ENCODE measurements at regions not wholly inside any gene's neighbourhood (a gene's known extent, or its start where the extent isn't known, plus 50 kb on each side); places are given as distances from the start of the nearest gene placed in this dataset.

- Histone ChIP-seq H3K9me3 (no peaks in the 10 kb centered on the region), H3K4me3 (no peak overlapping the region), H3K27ac (no peak overlapping the region), H3K27me3 (no peaks in the 10 kb centered on the region), H3K36me3 (no peaks in the 10 kb centered on the region), H3K4me1 (no peaks in the 10 kb centered on the region)
- TF ChIP-seq POLR2AphosphoS5 (IDR thresholded peaks at IDR 0.05), result no peak
- TF ChIP-seq POLR2A (IDR thresholded peaks at IDR 0.05), result no peak
- TF ChIP-seq, protein P1, sequence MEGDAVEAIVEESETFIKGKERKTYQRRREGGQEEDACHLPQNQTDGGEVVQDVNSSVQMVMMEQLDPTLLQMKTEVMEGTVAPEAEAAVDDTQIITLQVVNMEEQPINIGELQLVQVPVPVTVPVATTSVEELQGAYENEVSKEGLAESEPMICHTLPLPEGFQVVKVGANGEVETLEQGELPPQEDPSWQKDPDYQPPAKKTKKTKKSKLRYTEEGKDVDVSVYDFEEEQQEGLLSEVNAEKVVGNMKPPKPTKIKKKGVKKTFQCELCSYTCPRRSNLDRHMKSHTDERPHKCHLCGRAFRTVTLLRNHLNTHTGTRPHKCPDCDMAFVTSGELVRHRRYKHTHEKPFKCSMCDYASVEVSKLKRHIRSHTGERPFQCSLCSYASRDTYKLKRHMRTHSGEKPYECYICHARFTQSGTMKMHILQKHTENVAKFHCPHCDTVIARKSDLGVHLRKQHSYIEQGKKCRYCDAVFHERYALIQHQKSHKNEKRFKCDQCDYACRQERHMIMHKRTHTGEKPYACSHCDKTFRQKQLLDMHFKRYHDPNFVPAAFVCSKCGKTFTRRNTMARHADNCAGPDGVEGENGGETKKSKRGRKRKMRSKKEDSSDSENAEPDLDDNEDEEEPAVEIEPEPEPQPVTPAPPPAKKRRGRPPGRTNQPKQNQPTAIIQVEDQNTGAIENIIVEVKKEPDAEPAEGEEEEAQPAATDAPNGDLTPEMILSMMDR (IDR thresholded peaks at IDR 0.05), result no peak
- DNase-seq (ENCODE audit: low spot score in 2 of 2), result no peak
- intact Hi-C loops (cut with DNase I; ENCODE audit: low total_unique reads), result no loop called here
Observed at GRCh38 chr11:16474659-16475058, 118.3 kb upstream of the SOX6 start.

DNA sequence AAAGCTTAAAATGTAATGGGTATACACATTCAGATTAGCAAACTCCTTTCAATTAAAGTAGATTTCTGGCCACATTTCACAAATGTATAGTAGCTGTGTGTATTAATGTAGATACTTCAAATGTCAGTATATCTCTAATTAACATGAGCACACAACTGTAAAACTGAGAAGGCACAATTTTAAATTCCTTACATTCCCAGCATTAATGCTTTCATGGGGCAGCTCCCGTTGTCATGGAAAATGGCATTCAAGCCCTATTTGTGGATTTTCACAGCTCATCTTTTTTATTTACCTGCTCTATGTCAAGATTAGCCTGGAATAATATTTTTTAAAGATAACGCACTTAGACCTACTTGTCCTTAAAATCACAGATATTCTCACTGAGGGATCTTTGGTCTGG is 113.6 kb upstream of the SOX6 start:
- Histone ChIP-seq H3K27ac (no peak overlapping the region), H3K27me3 (no peaks in the 10 kb centered on the region), H3K36me3 (no peaks in the 10 kb centered on the region), H3K4me1 (no peaks in the 10 kb centered on the region), H3K4me3 (no peak overlapping the region), H3K9me3 (no peaks in the 10 kb centered on the region)
- TF ChIP-seq POLR2AphosphoS5 (IDR thresholded peaks at IDR 0.05) (no peak), POLR2A (IDR thresholded peaks at IDR 0.05) (no peak)
- TF ChIP-seq, protein P1 (IDR thresholded peaks at IDR 0.05), result no peak
- DNase-seq (ENCODE audit: low spot score in 2 of 2), result no peak
- intact Hi-C loops (cut with DNase I; ENCODE audit: low total_unique reads), result loop anchor here (10.0 kb wide), 1 partner anchor 1715 kb away; no protein-coding TSS in a partner anchor

DNA sequence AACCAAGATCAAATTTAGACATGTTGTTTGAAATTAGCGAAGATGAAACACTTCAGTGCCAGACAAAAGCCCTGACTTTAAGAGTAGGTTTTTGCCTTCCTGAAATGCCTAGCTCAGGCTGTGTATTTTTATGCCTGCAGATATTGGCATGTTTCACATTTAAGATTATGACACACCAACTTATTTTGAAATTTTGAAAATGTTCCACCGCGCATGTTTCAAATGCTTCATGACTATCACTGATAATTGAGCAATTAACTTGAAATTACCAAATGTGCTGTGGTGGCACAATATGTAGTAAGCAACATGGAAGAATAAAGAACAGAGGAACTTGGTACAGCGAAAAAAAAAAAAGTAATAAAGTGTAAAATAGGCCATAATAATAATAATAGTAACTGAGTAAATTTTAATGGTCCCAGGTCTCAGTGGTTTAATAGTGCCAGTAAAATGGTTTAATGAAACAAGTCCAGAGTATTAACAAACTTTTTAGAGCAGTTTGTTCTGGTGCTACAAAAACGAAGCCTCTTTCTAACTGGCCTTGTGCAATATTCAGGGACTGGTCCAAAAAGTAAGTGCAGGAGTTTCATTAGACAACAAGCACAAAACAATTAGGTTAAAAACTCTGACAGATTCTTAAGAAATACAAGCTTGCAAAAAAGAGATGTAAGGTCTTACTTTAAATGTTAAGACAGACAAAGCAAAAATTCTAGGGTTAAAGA is 112.5 kb upstream of the SOX6 start:
- no peak overlapping the region for H3K27ac ChIP-seq

DNA sequence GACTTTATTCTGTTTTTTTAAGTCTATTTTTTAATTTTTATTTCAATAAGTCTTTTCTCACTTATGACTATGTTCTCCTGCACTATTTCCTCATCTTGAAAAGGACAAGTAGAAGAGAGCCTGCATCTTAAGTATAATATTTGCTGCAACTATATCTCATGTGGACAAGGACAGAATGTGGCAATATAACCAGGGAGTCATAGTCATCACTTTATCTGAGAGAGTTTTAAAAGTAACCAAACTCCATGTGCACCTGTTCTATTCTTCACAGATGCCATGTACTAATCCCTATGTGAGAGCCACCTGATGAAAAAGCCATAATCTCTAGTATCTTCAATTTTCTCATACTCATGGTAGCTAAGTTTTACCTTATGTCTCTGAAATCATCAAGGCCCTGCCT is 104.2 kb upstream of the SOX6 start:
- no peak for DNase-seq (ENCODE audit: low spot score in 2 of 2)
- Histone ChIP-seq H3K27me3 (no peaks in the 10 kb centered on the region), H3K4me3 (no peak overlapping the region), H3K36me3 (no peaks in the 10 kb centered on the region), H3K9me3 (no peaks in the 10 kb centered on the region), H3K27ac (no peak overlapping the region), H3K4me1 (no peaks in the 10 kb centered on the region)
- TF ChIP-seq, protein P1 (IDR thresholded peaks at IDR 0.05), result no peak
- no peak for TF ChIP-seq POLR2AphosphoS5 (IDR thresholded peaks at IDR 0.05)
- no peak for TF ChIP-seq POLR2A (IDR thresholded peaks at IDR 0.05)
- intact Hi-C loops (cut with DNase I; ENCODE audit: low total_unique reads), result loop anchor here (10.0 kb wide), 1 partner anchor 1706 kb away; no protein-coding TSS in a partner anchor

More for the DNA sequence above, 112.5 kb upstream of the SOX6 start:
- TF ChIP-seq, protein P1 (IDR thresholded peaks at IDR 0.05), result no peak
- TF ChIP-seq POLR2AphosphoS5 (IDR thresholded peaks at IDR 0.05), result no peak
- no peak for TF ChIP-seq POLR2A (IDR thresholded peaks at IDR 0.05)
- Histone ChIP-seq H3K36me3 (no peaks in the 10 kb centered on the region), H3K9me3 (no peaks in the 10 kb centered on the region), H3K27me3 (no peaks in the 10 kb centered on the region), H3K4me3 (no peak overlapping the region), H3K4me1 (no peaks in the 10 kb centered on the region)
- intact Hi-C loops (cut with DNase I; ENCODE audit: low total_unique reads), result loop anchor here (10.0 kb wide), 1 partner anchor 1714 kb away; no protein-coding TSS in a partner anchor
- no peak for DNase-seq (ENCODE audit: low spot score in 2 of 2)

- H3K27ac ChIP-seq, result no peak overlapping the region
- no peaks in the 10 kb centered on the region for H3K36me3 ChIP-seq
- H3K9me3 ChIP-seq, result no peaks in the 10 kb centered on the region
- intact Hi-C loops (cut with DNase I; ENCODE audit: low total_unique reads), result no loop called here
- no peak for TF ChIP-seq POLR2AphosphoS5 (IDR thresholded peaks at IDR 0.05)
- TF ChIP-seq, protein P1 (IDR thresholded peaks at IDR 0.05), result no peak
- no peak for TF ChIP-seq POLR2A (IDR thresholded peaks at IDR 0.05)
- DNase-seq (ENCODE audit: low spot score in 2 of 2), result no peak
- H3K4me1 ChIP-seq, result no peaks in the 10 kb centered on the region
- no peak overlapping the region for H3K4me3 ChIP-seq
- no peaks in the 10 kb centered on the region for H3K27me3 ChIP-seq
Observed at GRCh38 chr11:16456366-16456765, 100.0 kb upstream of the SOX6 start.
